ENCODE measurements at regions not wholly inside any gene's neighbourhood (a gene's known extent, or its start where the extent isn't known, plus 50 kb on each side); places are given as distances from the start of the nearest gene placed in this dataset.

DNA sequence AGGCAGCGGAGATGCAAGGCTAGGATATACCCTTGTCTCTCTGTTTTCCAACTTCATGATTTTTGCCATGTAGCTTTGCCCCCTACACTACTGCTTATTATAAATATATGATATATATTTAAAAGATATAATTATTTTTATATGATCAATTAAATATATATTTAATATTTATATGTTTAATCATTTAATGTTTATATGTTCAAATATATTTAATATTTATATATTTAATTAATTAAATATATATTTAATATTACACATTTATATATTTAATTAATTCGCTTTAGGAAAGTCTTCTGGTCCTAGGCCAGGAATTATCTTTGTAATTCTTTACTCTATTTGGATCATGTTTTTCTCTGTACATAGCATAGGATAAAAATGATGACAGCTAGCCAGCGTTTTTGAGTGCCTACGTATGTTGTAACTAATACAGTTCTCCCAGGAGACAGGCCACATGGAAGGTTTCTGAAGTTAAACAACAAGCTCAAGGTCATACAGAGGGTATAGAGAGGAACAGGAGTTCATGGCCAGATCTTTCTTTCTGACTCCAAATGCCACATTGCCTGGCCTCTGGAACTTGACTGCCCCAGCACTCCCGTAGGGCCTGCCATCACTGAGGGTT lies 192.5 kb downstream of the KCNA5 start:
- H4K20me1 ChIP-seq = no peaks in the 10 kb centered on the region

GRCh38 chr12:5242440-5242839 lies 189.5 kb upstream of the NTF3 start:
- Histone ChIP-seq H3K36me3 (no peaks in the 10 kb centered on the region), H3K4me3 (no peak overlapping the region), H3K27ac (no peak overlapping the region), H3K9me3 (no peaks in the 10 kb centered on the region), H3K4me2 (no peak overlapping the region), H3K9ac (no peak overlapping the region), H3K4me1 (no peaks in the 10 kb centered on the region), H4K20me1 (no peaks in the 10 kb centered on the region), H3K27me3 (no peaks in the 10 kb centered on the region)
- TF ChIP-seq Cebpa-rat (IDR thresholded peaks at IDR 0.05) = no peak

More for the DNA sequence above, 192.5 kb downstream of the KCNA5 start:
- no peaks in the 10 kb centered on the region for H3K4me1 ChIP-seq
- H3K9me3 ChIP-seq = no peaks in the 10 kb centered on the region
- H3K36me3 ChIP-seq = no peaks in the 10 kb centered on the region
- H3K27ac ChIP-seq = no peak overlapping the region
- no peaks in the 10 kb centered on the region for H3K27me3 ChIP-seq
- no peak overlapping the region for H3K4me3 ChIP-seq
- H3K9ac ChIP-seq = no peak overlapping the region
- TF ChIP-seq Cebpa-rat (IDR thresholded peaks at IDR 0.05) = no peak
- no peak overlapping the region for H3K4me2 ChIP-seq

DNA sequence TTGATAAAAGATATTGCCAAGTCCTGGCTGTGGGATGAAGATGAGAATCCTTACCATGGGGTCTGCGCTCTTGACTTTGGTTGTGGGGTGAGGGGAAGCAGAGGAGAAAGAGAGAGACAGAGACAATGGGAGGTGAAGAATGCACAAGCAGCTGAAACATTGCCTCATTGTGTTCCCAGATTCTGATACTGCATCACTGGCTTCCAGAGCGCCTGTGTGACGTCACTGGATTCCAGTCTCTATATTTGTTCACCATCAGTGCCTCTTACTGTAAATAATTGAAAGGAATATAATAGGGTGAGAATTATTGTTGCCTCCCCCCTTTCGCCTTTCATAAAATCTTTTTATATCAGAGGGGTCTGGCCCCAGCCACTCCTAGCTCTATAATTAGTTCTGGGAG lies 188.9 kb upstream of the NTF3 start:
- H3K9me3 ChIP-seq = no peaks in the 10 kb centered on the region
- no peak for TF ChIP-seq Cebpa-rat (IDR thresholded peaks at IDR 0.05)
- H3K36me3 ChIP-seq = no peaks in the 10 kb centered on the region
- H3K4me3 ChIP-seq = no peak overlapping the region
- no peaks in the 10 kb centered on the region for H3K27me3 ChIP-seq
- H3K4me2 ChIP-seq = no peak overlapping the region
- H3K9ac ChIP-seq = no peak overlapping the region
- no peaks in the 10 kb centered on the region for H4K20me1 ChIP-seq
- H3K4me1 ChIP-seq = no peaks in the 10 kb centered on the region
- H3K27ac ChIP-seq = no peak overlapping the region

DNA sequence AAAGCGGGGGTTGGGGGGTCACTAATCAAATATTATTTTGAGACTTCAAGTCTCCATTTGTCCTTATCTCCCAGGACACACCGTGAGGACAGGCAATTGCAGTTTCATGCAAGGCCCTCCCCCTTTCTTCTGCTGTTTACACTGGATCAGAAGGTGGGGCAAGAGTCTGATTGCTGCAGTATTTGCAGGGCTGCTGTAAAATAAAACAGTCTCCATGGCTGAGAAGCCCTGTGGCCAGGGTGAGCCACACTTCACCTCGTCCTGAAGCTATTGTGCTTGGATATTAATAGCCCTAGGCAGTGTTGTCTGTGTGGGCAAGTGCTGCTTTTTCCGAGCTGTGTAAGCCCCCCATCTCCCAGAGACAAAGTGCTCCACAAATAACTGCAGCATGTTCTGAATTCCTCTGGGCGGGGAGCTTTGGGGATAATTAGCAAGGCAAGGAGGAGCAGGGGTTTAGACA lies 187.4 kb upstream of the NTF3 start:
- Histone ChIP-seq H3K27me3 (no peaks in the 10 kb centered on the region), H3K9me3 (no peaks in the 10 kb centered on the region), H3K4me3 (no peak overlapping the region), H4K20me1 (no peaks in the 10 kb centered on the region), H3K4me2 (no peak overlapping the region), H3K4me1 (no peaks in the 10 kb centered on the region), H3K9ac (no peak overlapping the region), H3K27ac (no peak overlapping the region), H3K36me3 (no peaks in the 10 kb centered on the region)
- TF ChIP-seq Cebpa-rat (IDR thresholded peaks at IDR 0.05) = no peak

DNA sequence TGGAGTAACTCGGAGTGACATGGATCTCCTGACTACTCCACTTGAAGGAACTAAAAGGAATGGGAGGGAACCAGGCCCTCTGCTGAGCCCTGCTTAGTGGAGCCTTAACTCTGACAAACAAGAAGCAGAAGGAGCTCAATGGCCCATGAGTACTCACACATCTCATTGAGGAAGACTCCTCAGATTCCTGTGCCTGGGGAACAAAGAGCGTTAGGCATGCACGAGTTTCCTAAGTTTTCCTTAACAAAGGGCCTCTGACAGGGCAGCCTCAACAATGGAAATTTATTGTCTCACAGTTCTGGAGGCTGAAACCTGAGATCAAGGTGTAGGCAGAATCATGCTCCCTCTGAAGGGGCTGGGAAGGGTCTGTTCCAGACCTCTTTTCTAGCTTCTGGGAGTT lies 185.7 kb upstream of the NTF3 start:
- Histone ChIP-seq H3K9me3 (no peaks in the 10 kb centered on the region), H3K27me3 (no peaks in the 10 kb centered on the region), H3K4me1 (no peaks in the 10 kb centered on the region), H3K36me3 (no peaks in the 10 kb centered on the region), H3K27ac (no peak overlapping the region), H3K4me2 (no peak overlapping the region), H3K4me3 (no peak overlapping the region), H4K20me1 (no peaks in the 10 kb centered on the region), H3K9ac (no peak overlapping the region)
- no peak for TF ChIP-seq Cebpa-rat (IDR thresholded peaks at IDR 0.05)

DNA sequence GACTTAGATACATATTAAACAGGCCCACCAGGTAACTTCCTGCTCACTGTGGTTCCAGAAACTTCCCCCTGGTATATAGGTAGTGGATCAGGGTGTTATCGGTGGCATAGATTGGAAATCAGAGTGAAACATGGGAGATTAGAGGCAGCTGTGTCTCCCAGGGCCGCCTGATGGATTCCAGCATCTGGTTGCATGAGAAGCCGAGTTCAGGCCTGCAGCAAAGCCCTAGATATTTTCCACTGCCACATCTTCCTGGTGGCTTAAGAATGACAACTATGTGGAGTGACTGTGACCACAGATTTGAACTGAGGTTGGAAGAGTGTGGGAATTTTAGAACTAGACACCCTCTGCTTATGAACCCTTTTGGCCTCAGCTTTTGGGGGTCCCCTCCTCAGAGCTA lies 184.8 kb upstream of the NTF3 start:
- no peaks in the 10 kb centered on the region for H4K20me1 ChIP-seq
- H3K27ac ChIP-seq = no peak overlapping the region
- no peaks in the 10 kb centered on the region for H3K36me3 ChIP-seq
- no peaks in the 10 kb centered on the region for H3K9me3 ChIP-seq
- no peak overlapping the region for H3K4me3 ChIP-seq
- no peaks in the 10 kb centered on the region for H3K4me1 ChIP-seq
- TF ChIP-seq Cebpa-rat (IDR thresholded peaks at IDR 0.05) = no peak
- no peak overlapping the region for H3K4me2 ChIP-seq
- H3K27me3 ChIP-seq = no peaks in the 10 kb centered on the region
- H3K9ac ChIP-seq = no peak overlapping the region

DNA sequence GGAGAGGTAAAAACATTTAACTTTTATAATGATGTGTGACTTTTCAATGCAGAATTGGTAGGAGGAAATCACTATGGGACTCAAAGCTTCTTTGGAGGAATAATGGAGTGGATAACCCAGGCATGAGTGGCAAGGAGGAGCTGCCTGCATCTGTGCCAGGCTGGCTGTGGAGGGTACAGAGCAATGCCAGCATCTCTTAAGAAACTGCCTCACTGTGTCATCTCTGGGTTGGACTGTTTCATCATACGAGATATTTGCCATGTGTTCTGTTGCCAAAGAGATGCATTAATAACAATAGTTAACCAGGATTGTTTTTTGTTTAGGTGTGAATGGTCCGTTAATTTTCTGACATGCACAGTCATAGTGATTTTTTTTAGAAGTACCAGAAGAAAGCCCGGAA lies 183.7 kb upstream of the NTF3 start:
- Histone ChIP-seq H4K20me1 (no peaks in the 10 kb centered on the region), H3K27ac (no peak overlapping the region), H3K4me2 (no peak overlapping the region), H3K27me3 (no peaks in the 10 kb centered on the region), H3K9ac (no peak overlapping the region), H3K4me1 (no peaks in the 10 kb centered on the region), H3K36me3 (no peaks in the 10 kb centered on the region), H3K9me3 (no peaks in the 10 kb centered on the region), H3K4me3 (no peak overlapping the region)
- no peak for TF ChIP-seq Cebpa-rat (IDR thresholded peaks at IDR 0.05)

- no peaks in the 10 kb centered on the region for H3K4me1 ChIP-seq
- TF ChIP-seq Cebpa-rat (IDR thresholded peaks at IDR 0.05) = no peak
- no peak overlapping the region for H3K27ac ChIP-seq
- no peak overlapping the region for H3K4me2 ChIP-seq
- no peaks in the 10 kb centered on the region for H3K27me3 ChIP-seq
- no peaks in the 10 kb centered on the region for H3K36me3 ChIP-seq
- H3K9ac ChIP-seq = no peak overlapping the region
- H3K9me3 ChIP-seq = no peaks in the 10 kb centered on the region
- no peaks in the 10 kb centered on the region for H4K20me1 ChIP-seq
- no peak overlapping the region for H3K4me3 ChIP-seq
These were observed 182.8 kb upstream of the NTF3 start for GRCh38 chr12:5248999-5249526.

DNA sequence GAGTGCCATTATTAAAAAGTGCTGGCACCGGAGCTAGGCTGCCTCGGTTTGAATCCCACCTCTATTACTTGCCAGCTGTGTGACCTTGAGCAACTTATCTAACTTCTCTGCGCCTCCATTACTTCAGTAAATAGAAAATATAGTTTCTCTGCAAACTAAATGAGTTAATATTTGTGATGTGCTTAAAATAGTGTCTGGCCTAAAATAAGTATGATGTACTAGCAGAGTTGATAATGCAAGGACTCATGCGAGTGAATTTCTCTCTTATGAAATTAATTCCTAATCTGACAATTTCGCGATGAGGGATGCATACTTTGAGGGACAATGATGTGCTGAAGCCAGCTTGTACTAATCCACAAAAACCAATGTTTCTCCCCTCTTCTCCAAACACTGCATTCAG lies 180.8 kb upstream of the NTF3 start:
- Histone ChIP-seq H3K27ac (no peak overlapping the region), H3K9ac (no peak overlapping the region), H3K4me2 (no peak overlapping the region), H3K9me3 (no peaks in the 10 kb centered on the region), H3K36me3 (no peaks in the 10 kb centered on the region), H3K27me3 (no peaks in the 10 kb centered on the region), H4K20me1 (no peaks in the 10 kb centered on the region), H3K4me3 (no peak overlapping the region), H3K4me1 (no peaks in the 10 kb centered on the region)
- no peak for TF ChIP-seq Cebpa-rat (IDR thresholded peaks at IDR 0.05)

DNA sequence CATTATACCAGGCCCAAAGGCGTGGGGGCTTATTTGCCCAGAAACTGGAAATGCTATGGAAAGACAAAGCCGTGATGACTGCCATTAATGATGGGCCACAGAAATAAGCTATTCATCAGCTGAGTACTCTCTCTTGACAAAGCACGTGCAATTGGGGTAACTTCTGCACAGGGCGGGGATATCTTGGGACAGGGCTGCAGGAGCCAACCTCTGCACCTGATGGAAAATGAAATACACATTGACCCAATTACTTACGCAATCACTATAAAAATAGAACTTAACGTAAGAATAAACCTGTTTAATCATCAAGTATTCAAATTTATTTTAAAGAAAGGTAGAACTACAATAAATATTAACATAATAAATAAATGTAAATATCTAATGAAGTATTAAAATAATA lies 180.1 kb upstream of the NTF3 start:
- H3K9me3 ChIP-seq = no peaks in the 10 kb centered on the region
- no peaks in the 10 kb centered on the region for H3K36me3 ChIP-seq
- H3K4me3 ChIP-seq = no peak overlapping the region
- no peaks in the 10 kb centered on the region for H3K4me1 ChIP-seq
- H3K27ac ChIP-seq = no peak overlapping the region
- H3K27me3 ChIP-seq = no peaks in the 10 kb centered on the region
- H3K4me2 ChIP-seq = no peak overlapping the region
- TF ChIP-seq Cebpa-rat (IDR thresholded peaks at IDR 0.05) = peak; percentile 27; the same call in 1 of the 2 replicates
- no peaks in the 10 kb centered on the region for H4K20me1 ChIP-seq
- no peak overlapping the region for H3K9ac ChIP-seq

GRCh38 chr12:5254703-5255102 lies 177.2 kb upstream of the NTF3 start:
- Histone ChIP-seq H3K4me1 (no peaks in the 10 kb centered on the region), H3K9me3 (no peaks in the 10 kb centered on the region), H3K27me3 (no peaks in the 10 kb centered on the region), H3K4me2 (no peak overlapping the region), H3K36me3 (no peaks in the 10 kb centered on the region), H3K27ac (no peak overlapping the region), H4K20me1 (no peaks in the 10 kb centered on the region), H3K4me3 (no peak overlapping the region), H3K9ac (no peak overlapping the region)
- TF ChIP-seq Cebpa-rat (IDR thresholded peaks at IDR 0.05) = no peak
